SK-N-SH (cell line): ENCODE measurements at regions not wholly inside any gene's neighbourhood (a gene's known extent, or its start where the extent isn't known, plus 50 kb on each side); places are given as distances from the start of the nearest gene placed in this dataset.

Source experiments
- EP300 ChIP-seq, 2 experiments: IDR thresholded peaks; 2 replicates each; pipeline versions ENCODE4 v1.4.0 to v1.6.1; 2012; ENCODE audit warnings: borderline replicate concordance in 1 of 2, low read depth in 1 of 2, low read length in 1 of 2
- EZH2phosphoT487 ChIP-seq: fragments of 200-600 bp; sonication (generic); IDR thresholded peaks from 2 replicates; pipeline ENCODE4 v1.6.1; 2017; ENCODE audit warnings: low read depth, mixed run types, mild to moderate bottlenecking, antibody characterized with exemption, moderate library complexity, borderline replicate concordance
- GABPA ChIP-seq: IDR thresholded peaks from 2 replicates; pipeline ENCODE4 v1.4.0; 2012; ENCODE audit warnings: low read depth, mild to moderate bottlenecking
- PBX3 ChIP-seq: IDR thresholded peaks from 2 replicates; pipeline ENCODE4; 2012
- RAD21 ChIP-seq: IDR thresholded peaks from 2 replicates; pipeline ENCODE4 v1.6.1; 2012; ENCODE audit warnings: mild to moderate bottlenecking, low read length
- REST ChIP-seq: IDR thresholded peaks from 2 replicates; pipeline ENCODE4 v1.6.1; 2012; ENCODE audit warnings: mild to moderate bottlenecking, low read depth, low read length, moderate library complexity
- SIN3A ChIP-seq: IDR thresholded peaks from 2 replicates; pipeline ENCODE4 v1.6.1; 2012; ENCODE audit warnings: low read depth, mild to moderate bottlenecking, low read length, moderate library complexity, borderline replicate concordance
- USF2 ChIP-seq: fragments of 150-350 bp; IDR thresholded peaks from 2 replicates; pipeline ENCODE4 v1.6.1; 2017; ENCODE audit warnings: antibody characterized with exemption, low read length, low read depth, borderline replicate concordance
- ZBTB33 ChIP-seq: IDR thresholded peaks from 2 replicates; pipeline ENCODE4 v1.4.0; 2012; ENCODE audit warnings: low read depth, borderline replicate concordance
- TF ChIP-seq, protein P1 (sequence below): fragments of 200-600 bp; sonication (generic); IDR thresholded peaks from 2 replicates; pipeline ENCODE4 v1.6.1; 2017; ENCODE audit warnings: antibody characterized with exemption, mild to moderate bottlenecking, moderate library complexity
- TF ChIP-seq, protein P2 (sequence below): IDR thresholded peaks from 2 replicates; pipeline ENCODE4 v1.4.0; 2012; ENCODE audit warnings: low read depth

DNA sequence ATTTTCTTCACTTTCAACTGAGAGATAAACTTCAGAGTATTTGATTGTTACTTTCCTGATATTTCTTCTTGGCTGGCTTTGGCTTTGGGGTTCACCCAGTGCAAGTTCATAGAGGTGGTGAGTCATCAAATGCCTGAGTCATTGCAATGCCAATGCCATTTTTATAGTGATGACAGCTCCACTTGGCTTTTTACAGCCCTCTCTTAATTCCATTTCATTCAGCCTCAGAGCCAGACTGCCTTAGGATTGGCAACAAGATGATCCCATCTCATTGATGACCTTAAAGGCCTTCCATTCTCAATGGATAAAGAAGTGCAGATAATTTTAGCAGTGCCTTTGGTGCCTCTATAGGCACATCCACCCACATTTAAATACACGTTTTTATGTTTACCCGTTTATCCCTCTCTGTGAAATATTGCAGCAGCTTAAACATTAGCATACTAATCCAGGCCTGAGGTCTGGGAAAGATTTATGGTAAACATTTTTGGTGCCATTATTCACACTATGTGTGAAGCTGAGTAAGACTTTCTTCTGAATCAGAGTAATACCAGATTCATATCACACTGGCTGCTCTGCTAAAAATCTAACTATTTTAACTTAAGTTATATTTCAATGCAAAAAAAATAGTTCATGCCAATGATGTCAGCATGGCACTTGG lies 88.9 kb upstream of the TYRP1 start:
- TF ChIP-seq PBX3 (peak; percentile 45), SIN3A (no peak), EP300 (IDR thresholded peaks at IDR 0.05; ENCODE audit: borderline replicate concordance in 1 of 2, low read depth in 1 of 2, low read length in 1 of 2) (no peak), RAD21 (no peak), REST (no peak), EZH2phosphoT487 (no peak), USF2 (no peak), ZBTB33 (no peak), GABPA (no peak)
- TF ChIP-seq, protein P1, sequence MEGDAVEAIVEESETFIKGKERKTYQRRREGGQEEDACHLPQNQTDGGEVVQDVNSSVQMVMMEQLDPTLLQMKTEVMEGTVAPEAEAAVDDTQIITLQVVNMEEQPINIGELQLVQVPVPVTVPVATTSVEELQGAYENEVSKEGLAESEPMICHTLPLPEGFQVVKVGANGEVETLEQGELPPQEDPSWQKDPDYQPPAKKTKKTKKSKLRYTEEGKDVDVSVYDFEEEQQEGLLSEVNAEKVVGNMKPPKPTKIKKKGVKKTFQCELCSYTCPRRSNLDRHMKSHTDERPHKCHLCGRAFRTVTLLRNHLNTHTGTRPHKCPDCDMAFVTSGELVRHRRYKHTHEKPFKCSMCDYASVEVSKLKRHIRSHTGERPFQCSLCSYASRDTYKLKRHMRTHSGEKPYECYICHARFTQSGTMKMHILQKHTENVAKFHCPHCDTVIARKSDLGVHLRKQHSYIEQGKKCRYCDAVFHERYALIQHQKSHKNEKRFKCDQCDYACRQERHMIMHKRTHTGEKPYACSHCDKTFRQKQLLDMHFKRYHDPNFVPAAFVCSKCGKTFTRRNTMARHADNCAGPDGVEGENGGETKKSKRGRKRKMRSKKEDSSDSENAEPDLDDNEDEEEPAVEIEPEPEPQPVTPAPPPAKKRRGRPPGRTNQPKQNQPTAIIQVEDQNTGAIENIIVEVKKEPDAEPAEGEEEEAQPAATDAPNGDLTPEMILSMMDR: no peak
- TF ChIP-seq, protein P2, sequence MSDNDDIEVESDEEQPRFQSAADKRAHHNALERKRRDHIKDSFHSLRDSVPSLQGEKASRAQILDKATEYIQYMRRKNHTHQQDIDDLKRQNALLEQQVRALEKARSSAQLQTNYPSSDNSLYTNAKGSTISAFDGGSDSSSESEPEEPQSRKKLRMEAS: no peak
